Pulmonary artery endothelial cell (primary cell): ENCODE measurements at regions not wholly inside any gene's neighbourhood (a gene's known extent, or its start where the extent isn't known, plus 50 kb on each side); places are given as distances from the start of the nearest gene placed in this dataset.
"Not testable (repeated sequence)": the region's sequence is repeated elsewhere in the genome, so short reads cannot be mapped to it uniquely, and the experiment has no call there.

Experiments
- DNase-seq: peaks from one replicate; pipeline ENCODE4 v3.0.0-alpha.2; 2011; ENCODE audit warnings: low read depth, low spot score

DNA sequence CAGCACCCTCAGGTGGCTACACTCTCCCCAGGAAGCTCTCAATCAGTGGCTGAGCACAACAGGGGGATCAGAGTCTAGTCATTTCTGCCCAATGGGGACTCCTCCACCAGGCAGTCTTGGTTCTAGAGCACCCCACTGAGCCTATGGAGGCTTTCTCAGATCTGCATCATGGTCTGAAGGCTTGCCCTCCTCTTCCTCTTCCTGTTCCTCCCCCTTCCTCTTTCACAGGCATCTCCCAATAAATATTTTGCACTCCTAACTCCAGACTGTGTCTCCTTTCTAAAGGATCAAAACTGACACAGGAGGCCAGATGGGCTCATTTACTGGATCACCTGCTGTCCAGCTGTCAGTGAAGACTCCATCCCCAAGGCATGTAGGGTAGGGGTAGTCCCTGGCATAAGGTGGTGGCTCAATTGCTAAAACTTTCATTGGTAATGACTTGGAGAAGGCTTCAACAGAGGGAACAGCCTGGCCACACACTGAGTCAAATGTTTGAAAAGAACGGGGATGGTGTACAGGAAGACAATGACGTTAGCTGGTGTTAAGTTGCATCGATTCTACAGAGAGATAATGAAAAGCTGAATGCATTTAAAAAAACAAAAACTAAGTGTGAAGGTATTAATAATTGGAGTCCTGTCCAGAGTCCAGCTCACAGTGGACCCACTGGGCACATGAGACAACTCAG lies 84.2 kb upstream of the SLC2A1 start:
- no peak for DNase-seq

DNA sequence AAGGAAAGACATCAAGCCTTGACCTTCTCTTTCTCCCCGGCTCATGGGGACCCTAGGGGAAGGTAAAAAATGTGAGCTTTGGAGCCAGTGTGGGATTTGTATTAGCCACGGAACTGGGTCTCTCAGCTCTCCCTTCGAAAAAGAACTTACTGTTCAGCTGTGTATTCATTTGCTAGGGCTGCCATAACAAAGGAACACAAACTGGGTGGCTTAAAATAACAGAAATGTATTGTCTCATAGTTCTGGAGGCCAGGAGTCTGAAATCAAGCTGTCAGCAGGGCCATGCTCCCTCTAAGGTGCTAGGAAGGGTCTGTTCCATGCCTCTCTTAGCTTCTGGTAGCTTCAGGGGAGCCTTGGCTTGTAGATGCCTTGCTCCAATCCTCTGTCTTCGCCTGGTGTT lies 83.5 kb upstream of the SLC2A1 start:
- DNase-seq: no peak

GRCh38 chr1:43041591-43041990 lies 82.9 kb upstream of the SLC2A1 start:
- DNase-seq: no peak

- no peak for DNase-seq
These were observed 80.8 kb upstream of the SLC2A1 start for GRCh38 chr1:43039228-43040055.

DNA sequence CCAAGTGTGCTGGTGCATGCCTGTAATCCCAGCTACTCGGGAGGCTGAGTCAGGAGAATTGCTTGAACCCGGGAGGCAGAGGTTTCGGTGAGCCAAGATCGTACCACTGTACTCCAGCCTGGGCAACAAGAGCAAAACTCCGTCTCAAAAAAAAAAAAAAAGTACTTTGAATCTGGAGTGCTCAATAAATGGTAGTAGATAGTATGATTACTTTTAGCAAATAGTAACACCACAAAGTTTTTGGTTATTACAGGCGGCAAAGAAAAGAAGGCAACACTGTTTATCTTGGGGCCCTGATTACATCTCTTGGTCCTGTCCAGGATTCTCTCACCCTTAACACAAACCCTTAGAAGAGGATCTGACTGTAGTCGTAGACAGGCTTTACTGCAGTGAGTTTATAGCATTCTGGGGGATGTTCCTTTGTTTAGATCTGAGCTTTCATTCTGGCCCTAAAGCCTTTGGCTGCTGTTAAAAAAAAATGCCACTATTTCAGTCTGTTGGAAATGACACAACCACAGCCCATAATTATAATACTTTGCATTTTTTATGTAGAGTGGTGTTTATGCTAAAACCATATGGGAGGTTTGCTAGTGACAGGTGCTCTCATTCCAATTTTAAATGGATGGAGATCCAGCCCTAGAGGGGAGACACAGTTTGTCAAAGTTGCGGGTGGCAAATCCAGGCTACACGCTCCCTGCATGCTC lies 79.7 kb upstream of the SLC2A1 start:
- DNase-seq: no peak

DNA sequence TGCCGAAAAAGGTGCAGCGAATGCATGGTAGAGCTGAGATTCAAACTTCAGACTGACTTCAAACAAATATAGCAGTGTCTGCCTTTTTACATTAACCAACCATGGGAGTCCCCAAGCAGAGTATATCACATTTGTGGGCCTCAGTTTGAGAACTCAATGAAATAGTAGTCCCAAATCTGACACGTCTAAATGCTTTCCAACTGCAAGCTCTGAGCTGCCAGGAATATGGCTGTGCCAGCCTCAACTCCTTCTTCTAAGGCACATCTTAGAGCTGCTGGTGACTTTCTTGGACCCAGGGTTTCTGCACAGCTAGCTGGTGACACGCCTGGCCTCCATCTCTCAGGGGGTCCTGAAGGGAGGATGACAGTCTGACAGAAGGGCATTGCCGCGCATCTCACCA lies 78.8 kb upstream of the SLC2A1 start:
- DNase-seq: no peak

- no peak for DNase-seq
These were observed 78.3 kb upstream of the SLC2A1 start for GRCh38 chr1:43036932-43037331.

DNA sequence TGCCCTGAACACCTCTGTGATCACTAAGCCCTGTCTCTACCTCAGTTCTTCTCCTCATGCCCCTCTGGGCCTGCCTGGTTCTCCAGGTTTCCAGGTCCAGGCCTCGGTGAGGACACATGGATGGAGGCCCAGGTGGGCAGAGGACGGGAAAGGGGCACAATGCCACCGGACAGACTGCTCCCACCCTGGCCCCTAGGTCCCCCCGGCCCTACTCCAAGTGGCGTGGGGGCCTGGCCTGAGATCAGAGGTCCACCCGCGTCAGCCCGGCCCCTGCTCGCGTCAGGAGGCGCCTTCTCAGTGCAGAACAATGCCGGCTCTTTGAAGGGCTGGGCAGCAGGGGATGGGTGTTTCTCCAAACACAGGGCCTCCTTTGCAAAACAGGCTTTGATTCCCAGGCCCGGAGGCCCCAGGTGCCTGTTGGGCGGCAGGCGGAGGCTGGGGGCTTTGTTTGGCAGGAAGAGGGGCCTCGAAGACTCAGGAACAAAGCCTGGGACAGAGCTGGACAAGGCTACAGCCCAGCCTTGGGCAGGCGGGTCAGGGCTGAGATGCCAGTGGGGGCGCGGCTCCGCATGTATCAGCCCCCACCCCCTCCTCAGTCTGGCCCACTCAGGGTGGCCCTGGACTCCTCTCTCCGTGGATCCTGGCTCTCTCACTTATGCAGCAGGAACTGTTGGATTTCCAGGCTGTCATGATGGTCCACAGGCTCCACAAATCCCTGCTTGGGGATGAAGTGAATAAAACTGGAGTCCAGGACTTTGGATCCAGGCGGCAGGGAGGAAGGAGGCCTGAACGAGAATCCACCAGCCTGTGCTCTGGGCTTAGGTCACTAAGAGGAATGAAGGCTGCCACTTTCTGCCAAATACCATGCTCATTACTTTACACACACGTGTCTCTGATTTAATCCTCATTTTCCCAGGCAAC lies 77.4 kb upstream of the SLC2A1 start:
- no peak for DNase-seq

DNA sequence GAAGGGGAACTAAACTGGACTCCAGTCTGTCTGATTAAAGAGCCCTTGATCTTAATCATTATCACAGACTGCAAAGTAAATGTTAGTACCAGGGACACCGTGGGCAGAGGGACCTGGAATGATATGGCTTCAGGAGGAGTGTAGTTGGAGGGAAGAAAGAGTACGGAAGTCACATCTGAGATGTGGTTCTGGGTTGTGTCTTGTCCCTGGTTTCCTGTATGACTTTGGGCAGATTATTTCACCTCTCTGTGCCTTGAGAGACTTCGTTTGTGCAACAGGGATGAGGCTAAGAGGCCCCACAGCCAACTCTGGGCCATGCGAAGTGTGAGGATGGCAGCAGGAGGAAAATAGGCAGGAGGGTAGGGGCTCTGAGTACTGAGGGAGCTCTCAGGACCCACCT lies 76.1 kb upstream of the SLC2A1 start:
- DNase-seq: no peak

GRCh38 chr1:43034195-43034658 lies 75.6 kb upstream of the SLC2A1 start:
- no peak for DNase-seq

GRCh38 chr1:43031316-43032203 lies 72.9 kb upstream of the SLC2A1 start:
- no peak for DNase-seq

GRCh38 chr1:43024905-43025304 lies 66.2 kb upstream of the SLC2A1 start:
- DNase-seq: no peak

GRCh38 chr1:43021547-43022474 lies 63.1 kb upstream of the SLC2A1 start:
- no peak for DNase-seq

GRCh38 chr1:43019226-43019625 lies 60.6 kb upstream of the SLC2A1 start:
- DNase-seq: no peak

DNA sequence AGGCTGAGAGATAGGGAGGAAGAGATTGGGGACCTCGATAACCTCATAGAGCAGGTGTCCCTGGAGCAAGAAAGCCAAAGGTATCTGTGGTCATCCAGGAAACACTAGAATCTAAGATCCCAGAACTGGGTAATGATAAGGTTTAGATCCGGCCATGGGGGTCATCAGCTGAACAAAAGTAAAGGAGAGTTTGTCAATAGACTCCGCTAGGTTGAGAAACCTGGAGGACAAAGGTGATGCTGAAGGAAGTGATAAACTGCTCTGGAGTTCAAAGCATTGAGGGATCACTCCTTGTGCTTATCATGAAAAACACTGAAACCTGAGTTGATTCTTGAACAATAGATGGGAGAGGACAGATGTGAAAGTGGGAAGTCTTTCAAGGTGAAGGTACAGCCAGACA lies 59.5 kb upstream of the SLC2A1 start:
- no peak for DNase-seq

GRCh38 chr1:43015269-43015668 lies 56.6 kb upstream of the SLC2A1 start:
- no peak for DNase-seq

DNA sequence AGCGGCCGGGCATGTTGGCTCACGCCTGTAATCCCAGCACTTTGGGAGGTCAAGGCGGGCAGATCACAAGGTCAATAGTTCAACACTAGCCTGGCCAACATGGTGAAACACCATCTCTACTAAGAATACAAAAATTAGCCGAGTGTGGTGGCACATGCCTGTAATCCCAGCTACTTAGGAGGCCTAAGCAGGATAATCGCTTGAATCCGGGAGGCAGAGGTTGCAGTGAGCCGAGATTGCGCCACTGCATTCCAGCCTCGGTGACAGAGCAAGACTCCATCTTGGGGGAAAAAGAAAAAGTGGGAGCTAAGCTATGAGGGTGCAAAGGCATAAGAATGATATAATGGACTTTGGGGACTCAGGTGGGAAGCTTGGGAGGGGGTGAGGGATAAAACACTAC lies 55.9 kb upstream of the SLC2A1 start:
- DNase-seq: not testable (repeated sequence)

- DNase-seq: no peak
These were observed 52.4 kb upstream of the SLC2A1 start for GRCh38 chr1:43011020-43011419.

DNA sequence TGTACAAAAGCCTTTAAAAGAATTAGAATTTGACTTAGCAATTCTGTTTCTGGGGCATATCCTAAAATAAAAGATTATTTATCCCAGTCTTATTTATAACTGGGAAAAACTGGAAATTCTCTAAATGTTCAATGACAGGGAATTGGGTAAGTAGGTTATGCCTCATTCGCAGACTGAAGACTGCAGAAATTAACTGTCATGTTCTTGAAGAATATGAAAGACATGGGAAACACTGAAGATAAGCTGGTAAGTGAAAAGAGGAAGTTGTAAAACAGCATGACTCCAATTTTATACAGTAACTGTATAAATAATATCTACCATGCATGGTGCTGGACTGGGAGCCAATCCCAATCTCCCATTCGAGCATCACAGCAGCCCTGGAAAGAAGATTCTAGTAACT lies 50.6 kb upstream of the SLC2A1 start:
- no peak for DNase-seq
